Mucosa of descending colon (tissue), 3 donors: ENCODE measurements at regions not wholly inside any gene's neighbourhood (a gene's known extent, or its start where the extent isn't known, plus 50 kb on each side); places are given as distances from the start of the nearest gene placed in this dataset.
"Not testable (repeated sequence)": the region's sequence is repeated elsewhere in the genome, so short reads cannot be mapped to it uniquely, and the experiment has no call there.

Experiments
- ATAC-seq: fragments of 200-7000 bp; cut with Tn5 transposase; one replicate; pipeline ENCODE4 v1.9.1; 2020; ENCODE audit warnings: mild to moderate bottlenecking, moderate library complexity
- DNase-seq, 3 donors: peaks; one replicate each; pipeline ENCODE4 v3.0.0-alpha.2; 2020
- H3K36me3 ChIP-seq: fragments of 200-600 bp; one replicate; pipeline ENCODE4 v1.8.0; 2021; ENCODE audit warnings: low read depth, mild to moderate bottlenecking
- H3K4me1 ChIP-seq: fragments of 200-600 bp; one replicate; pipeline ENCODE4 v1.8.0; 2021; ENCODE audit warnings: low read depth, mild to moderate bottlenecking
- H3K4me3 ChIP-seq: fragments of 200-600 bp; one replicate; pipeline ENCODE4 v1.8.0; 2021; ENCODE audit warnings: mild to moderate bottlenecking
- H3K9me3 ChIP-seq: fragments of 200-600 bp; one replicate; pipeline ENCODE4 v1.8.0; 2021; ENCODE audit warnings: mild to moderate bottlenecking
- CTCF ChIP-seq: fragments of 200-600 bp; IDR thresholded peaks from one replicate; pipeline ENCODE4 v1.8.0; 2022; ENCODE audit warnings: antibody characterized with exemption, mild to moderate bottlenecking
- intact Hi-C, 2 donors: fragments of 100-400 bp; cut with DNase I in 1 of 2; cut with micrococcal nuclease in 1 of 2; formaldehyde crosslinking; loops; one replicate each; pipeline versions ENCODE4 v1.11.0 to v1.11.1; 2022; cut with DNase I, micrococcal nuclease
- donor health status: DM: no; HTN: no; CAD: no; lungs with moderate emphysema.
- donor health status: DM: no; HTN: no; CAD: no.
- donor health status: DM: no; HTN: yes; CAD: no.

DNA sequence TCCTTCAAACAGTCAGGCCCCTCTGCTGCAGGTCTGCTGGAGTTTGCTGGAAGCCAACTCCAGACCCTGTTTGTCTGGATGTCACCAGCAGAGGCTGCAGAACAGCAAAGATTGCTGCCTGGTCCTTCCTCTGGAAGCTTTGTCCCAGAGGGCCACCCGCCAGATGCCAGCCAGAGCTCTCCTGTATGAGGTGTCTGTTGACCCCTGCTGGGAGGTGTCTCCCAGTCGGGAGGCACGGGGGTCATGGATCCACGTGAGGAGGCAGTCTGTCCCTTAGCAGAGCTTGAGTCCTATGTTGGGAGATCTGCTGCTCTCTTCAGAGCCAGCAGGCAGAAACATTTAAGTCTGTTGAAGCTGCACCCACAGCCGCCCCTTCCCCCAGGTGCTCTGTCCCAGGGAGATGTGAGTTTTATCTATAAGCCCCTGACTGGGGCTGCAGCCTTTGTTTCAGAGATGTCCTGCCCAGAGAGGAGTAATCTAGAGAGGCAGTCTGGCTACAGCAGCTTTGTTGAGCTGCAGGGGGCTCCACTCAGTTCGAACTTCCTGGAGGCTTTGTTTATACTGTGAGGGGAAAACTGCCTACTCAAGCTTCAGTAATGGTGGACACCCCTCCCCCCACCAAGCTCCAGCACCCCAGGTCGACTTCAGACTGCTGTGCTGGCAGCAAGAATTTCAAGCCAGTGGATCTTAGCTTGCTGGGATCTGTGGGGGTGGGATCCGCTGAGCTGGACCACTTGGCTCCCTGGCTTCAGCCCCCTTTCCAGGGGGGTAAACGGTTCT lies 72.1 kb downstream of the OGFRL1 start:
- DNase-seq, H3K4me3 ChIP-seq, intact Hi-C loops, ATAC-seq, H3K36me3 ChIP-seq, H3K4me1 ChIP-seq, H3K9me3 ChIP-seq: not testable (repeated sequence)

DNA sequence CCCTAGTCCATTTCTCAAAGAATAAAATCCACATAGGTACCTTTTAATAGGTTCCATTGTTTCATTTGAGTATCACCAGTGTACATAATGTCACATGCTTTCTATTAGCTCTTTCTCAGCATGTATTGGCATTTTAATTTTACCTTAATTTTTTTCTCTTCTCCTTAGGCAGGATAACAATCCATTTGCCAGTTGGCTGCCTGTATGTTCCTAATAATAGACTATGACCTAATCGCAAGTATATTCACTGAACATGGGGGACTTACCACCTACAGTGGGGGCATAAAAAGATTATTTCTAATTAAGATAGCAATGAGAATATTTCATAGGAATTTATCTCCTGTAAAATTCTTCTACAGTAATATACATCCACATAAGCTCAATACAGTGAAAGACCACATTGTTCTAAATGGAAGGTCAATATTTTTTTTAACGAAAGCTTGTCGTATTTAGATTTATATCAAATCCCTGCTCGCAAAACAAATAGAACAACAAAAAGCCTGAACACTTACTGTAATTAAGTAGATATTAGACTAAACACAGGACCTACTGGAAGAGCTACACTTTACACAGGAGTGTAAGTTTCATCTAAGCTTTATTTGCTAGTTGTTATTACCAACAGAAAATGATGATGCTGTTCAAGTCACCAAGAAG lies 76.4 kb downstream of the OGFRL1 start:
- no peaks in the 10 kb centered on the region for H3K36me3 ChIP-seq
- intact Hi-C loops = no loop called here
- ATAC-seq = no peak

GRCh38 chr6:71367756-71368155 lies 79.1 kb downstream of the OGFRL1 start:
- Histone ChIP-seq H3K4me3 (no peak overlapping the region), H3K9me3 (no peaks in the 10 kb centered on the region), H3K36me3 (no peaks in the 10 kb centered on the region), H3K4me1 (peaks cover 8% of the 10 kb centered on the region)
- DNase-seq = no peak
- no peak for ATAC-seq
- no peak for TF ChIP-seq CTCF
- intact Hi-C loops = no loop called here

More for the DNA sequence above, 76.4 kb downstream of the OGFRL1 start:
- Histone ChIP-seq H3K9me3 (no peaks in the 10 kb centered on the region), H3K4me3 (no peak overlapping the region), H3K4me1 (peaks cover 8% of the 10 kb centered on the region)
- no peak for TF ChIP-seq CTCF
- DNase-seq = no peak

DNA sequence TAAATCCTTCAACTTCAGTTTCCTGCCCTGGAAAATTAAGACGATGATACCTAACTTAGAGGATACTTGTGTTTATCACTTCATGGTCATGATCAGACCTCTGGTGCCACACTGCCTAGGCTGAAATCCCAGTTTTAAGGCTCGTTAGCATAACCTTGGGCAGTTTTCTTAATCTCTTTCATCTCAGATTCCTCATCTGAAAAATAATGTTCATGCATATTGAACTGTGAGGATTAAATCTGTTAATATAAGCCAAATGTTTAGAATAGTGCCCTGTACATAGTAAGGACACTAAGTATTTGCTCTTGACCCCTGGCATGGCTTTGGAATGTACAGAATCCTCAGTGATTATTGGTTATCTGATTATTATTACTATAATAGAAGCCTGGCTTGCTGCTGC lies 79.7 kb downstream of the OGFRL1 start:
- H3K4me1 ChIP-seq = peaks cover 8% of the 10 kb centered on the region
- ATAC-seq = no peak
- intact Hi-C loops = no loop called here
- H3K4me3 ChIP-seq = no peak overlapping the region
- DNase-seq = no peak
- no peaks in the 10 kb centered on the region for H3K9me3 ChIP-seq
- no peaks in the 10 kb centered on the region for H3K36me3 ChIP-seq
- no peak for TF ChIP-seq CTCF

DNA sequence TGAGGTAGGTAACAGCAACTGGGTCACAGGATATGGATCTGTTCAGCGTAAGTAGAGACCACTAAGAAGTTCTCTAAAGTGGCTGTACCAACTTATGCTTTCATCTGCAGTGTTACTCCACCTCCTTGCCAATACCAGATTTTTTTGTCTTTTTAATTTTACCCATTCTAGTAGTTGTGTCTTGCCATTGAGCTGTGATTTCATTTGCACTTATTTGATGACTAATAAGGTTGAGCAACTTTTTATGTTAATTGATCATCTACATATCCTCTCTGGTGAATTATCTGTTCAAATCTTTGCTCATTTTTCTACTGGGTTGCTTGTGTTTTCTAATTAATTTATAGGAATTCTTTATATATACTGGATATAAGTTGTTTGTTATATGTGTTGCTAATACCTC lies 82.9 kb downstream of the OGFRL1 start:
- intact Hi-C loops = no loop called here
- no peaks in the 10 kb centered on the region for H3K9me3 ChIP-seq
- no peaks in the 10 kb centered on the region for H3K36me3 ChIP-seq
- H3K4me3 ChIP-seq = no peak overlapping the region
- no peak for DNase-seq
- no peaks in the 10 kb centered on the region for H3K4me1 ChIP-seq
- no peak for TF ChIP-seq CTCF
- no peak for ATAC-seq

DNA sequence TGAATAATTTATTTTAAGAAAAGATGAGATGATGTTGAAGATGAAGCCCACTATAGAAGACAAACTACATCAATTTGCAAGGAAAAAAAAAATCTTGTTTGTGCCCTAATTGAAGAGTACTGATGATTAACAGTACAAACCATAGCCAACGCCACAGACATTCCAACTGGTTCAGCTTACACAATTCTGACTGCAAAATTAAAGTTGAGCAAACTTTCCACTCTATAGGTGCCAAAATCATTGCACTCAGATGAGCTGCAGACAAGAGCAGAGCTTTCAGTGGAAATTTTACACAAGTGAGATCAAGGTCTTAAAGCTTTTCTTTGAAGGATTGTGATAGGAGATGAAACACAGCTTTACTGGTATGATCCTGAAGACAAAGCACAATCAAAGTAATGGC lies 85.3 kb downstream of the OGFRL1 start:
- TF ChIP-seq CTCF = no peak
- intact Hi-C loops = no loop called here
- Histone ChIP-seq H3K36me3 (no peaks in the 10 kb centered on the region), H3K9me3 (no peaks in the 10 kb centered on the region), H3K4me3 (no peak overlapping the region), H3K4me1 (no peaks in the 10 kb centered on the region)
- DNase-seq (no peak), ATAC-seq (no peak)
